ENCODE measurements at regions not wholly inside any gene's neighbourhood (a gene's known extent, or its start where the extent isn't known, plus 50 kb on each side); places are given as distances from the start of the nearest gene placed in this dataset.

DNA sequence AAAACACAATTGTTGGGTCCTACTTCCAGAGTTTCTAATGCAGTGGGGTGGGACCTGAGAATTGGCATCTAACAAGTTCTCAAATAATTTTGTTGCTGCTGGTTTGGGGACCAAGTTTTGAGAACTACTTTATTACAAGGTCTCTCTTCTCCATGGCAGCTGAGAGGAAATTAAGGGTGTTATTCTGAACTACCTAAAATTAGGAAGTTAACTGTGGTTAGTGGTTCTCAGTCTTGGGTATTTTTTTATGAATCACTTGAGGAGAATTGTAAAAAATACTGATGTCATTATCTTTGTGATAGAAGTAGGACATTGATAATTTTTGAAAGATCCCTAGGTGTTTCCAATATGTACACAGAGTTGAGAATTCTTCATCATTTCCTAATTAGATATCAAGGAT lies 210.2 kb downstream of the MC4R start:
- FAIRE-seq: no peak
- Histone ChIP-seq H4K20me1 (ENCODE audit: insufficient read depth, low read length) (no peaks in the 10 kb centered on the region), H3K27me3 (ENCODE audit: control insufficient read depth in 1 of 2, insufficient read depth in 2 of 2, low read length in 2 of 2) (no peaks in the 10 kb centered on the region), H3K9ac (ENCODE audit: insufficient read depth, low read depth, low read length) (no peak overlapping the region), H3K4me3 (replicated peaks in 1 of 3; ENCODE audit: insufficient read depth in 1 of 3, low read depth in 2 of 3, low read length in 3 of 3) (no peak overlapping the region), H3K9me3 (ENCODE audit: low read length) (no peaks in the 10 kb centered on the region), H3K79me2 (ENCODE audit: insufficient read depth, low read length) (no peaks in the 10 kb centered on the region), H3K4me1 (ENCODE audit: insufficient read depth, low read length) (no peaks in the 10 kb centered on the region), H3K27ac (ENCODE audit: extremely low read length, insufficient read depth, low read length) (no peak overlapping the region), H3K36me3 (replicated peaks in 1 of 2; ENCODE audit: control insufficient read depth in 1 of 2, insufficient read depth in 2 of 2, low read length in 2 of 2) (no peaks in the 10 kb centered on the region), H2AFZ (ENCODE audit: low read length) (no peak overlapping the region), H3K4me2 (ENCODE audit: low read depth, low read length) (no peak overlapping the region)
- no peak for ATAC-seq
- no peak for DNase-seq (ENCODE audit: low spot score)
- TF ChIP-seq FOSL2 (CRISPR knock-in tag; IDR thresholded peaks at IDR 0.05): no peak
- no peak for TF ChIP-seq TP53 (CRISPR knock-in tag; conservative IDR thresholded peaks at IDR 0.05)
- no peak for TF ChIP-seq SKI (IDR thresholded peaks at IDR 0.05; ENCODE audit: partially characterized antibody)
- TF ChIP-seq SNAPC2 (CRISPR knock-in tag; IDR thresholded peaks at IDR 0.05): no peak
- TF ChIP-seq POLR2AphosphoS2 (IDR thresholded peaks at IDR 0.05; ENCODE audit: low read depth, low read length): no peak
- TF ChIP-seq RNF219 (CRISPR knock-in tag; IDR thresholded peaks at IDR 0.05): no peak
- TF ChIP-seq ZNF569 (CRISPR knock-in tag; IDR thresholded peaks at IDR 0.05; ENCODE audit: borderline replicate concordance): no peak
- no peak for TF ChIP-seq ARHGAP35 (CRISPR knock-in tag; IDR thresholded peaks at IDR 0.05; ENCODE audit: borderline replicate concordance)
- TF ChIP-seq, protein P1, sequence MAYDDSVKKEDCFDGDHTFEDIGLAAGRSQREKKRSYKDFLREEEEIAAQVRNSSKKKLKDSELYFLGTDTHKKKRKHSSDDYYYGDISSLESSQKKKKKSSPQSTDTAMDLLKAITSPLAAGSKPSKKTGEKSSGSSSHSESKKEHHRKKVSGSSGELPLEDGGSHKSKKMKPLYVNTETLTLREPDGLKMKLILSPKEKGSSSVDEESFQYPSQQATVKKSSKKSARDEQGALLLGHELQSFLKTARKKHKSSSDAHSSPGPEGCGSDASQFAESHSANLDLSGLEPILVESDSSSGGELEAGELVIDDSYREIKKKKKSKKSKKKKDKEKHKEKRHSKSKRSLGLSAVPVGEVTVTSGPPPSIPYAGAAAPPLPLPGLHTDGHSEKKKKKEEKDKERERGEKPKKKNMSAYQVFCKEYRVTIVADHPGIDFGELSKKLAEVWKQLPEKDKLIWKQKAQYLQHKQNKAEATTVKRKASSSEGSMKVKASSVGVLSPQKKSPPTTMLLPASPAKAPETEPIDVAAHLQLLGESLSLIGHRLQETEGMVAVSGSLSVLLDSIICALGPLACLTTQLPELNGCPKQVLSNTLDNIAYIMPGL (CRISPR knock-in tag; IDR thresholded peaks at IDR 0.05; ENCODE audit: borderline replicate concordance in 1 of 2, low read depth in 1 of 2): no peak
- no peak for TF ChIP-seq ZNF652 (CRISPR knock-in tag; IDR thresholded peaks at IDR 0.05; ENCODE audit: borderline replicate concordance, low read depth)
- TF ChIP-seq, protein P2, sequence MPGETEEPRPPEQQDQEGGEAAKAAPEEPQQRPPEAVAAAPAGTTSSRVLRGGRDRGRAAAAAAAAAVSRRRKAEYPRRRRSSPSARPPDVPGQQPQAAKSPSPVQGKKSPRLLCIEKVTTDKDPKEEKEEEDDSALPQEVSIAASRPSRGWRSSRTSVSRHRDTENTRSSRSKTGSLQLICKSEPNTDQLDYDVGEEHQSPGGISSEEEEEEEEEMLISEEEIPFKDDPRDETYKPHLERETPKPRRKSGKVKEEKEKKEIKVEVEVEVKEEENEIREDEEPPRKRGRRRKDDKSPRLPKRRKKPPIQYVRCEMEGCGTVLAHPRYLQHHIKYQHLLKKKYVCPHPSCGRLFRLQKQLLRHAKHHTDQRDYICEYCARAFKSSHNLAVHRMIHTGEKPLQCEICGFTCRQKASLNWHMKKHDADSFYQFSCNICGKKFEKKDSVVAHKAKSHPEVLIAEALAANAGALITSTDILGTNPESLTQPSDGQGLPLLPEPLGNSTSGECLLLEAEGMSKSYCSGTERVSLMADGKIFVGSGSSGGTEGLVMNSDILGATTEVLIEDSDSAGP (CRISPR knock-in tag; IDR thresholded peaks at IDR 0.05; ENCODE audit: borderline replicate concordance): no peak
- ChIA-PET POLR2A (no interaction called here), CTCF (ENCODE audit: low intra/inter-chr PET ratio, low total read pairs) (no interaction called here)
- intact Hi-C loops (cut with micrococcal nuclease; ENCODE audit: unreplicated experiment): no loop called here
- no TSS peak for BruUV-seq (replicated peaks)
- in situ Hi-C loops (cut with HindIII; ENCODE audit: extremely low pct_ligation_motif_present, low pct_unique_long_range_greater_than_20kb): no loop called here
